Esophagus (tissue), 2 donors: ENCODE measurements at regions not wholly inside any gene's neighbourhood (a gene's known extent, or its start where the extent isn't known, plus 50 kb on each side); places are given as distances from the start of the nearest gene placed in this dataset.

Source experiments
- H3K27ac ChIP-seq, 2 donors: one replicate each; pipeline ENCODE4 v1.5.1; 2013; ENCODE audit warnings: low read depth in 2 of 2, mild to moderate bottlenecking in 2 of 2, inconsistent platforms in 1 of 2, low read length in 1 of 2, moderate library complexity in 1 of 2
- H3K27me3 ChIP-seq, 2 donors: one replicate each; pipeline ENCODE4 v1.6.1; 2013; ENCODE audit warnings: low read length in 2 of 2, control low read depth in 1 of 2, mild to moderate bottlenecking in 1 of 2; ENCODE audit not compliant: insufficient read depth in 2 of 2, control insufficient read depth in 1 of 2
- H3K36me3 ChIP-seq, 2 donors: one replicate each; pipeline ENCODE4 v1.6.1; 2013; ENCODE audit warnings: low read length in 1 of 2; ENCODE audit not compliant: control insufficient read depth in 2 of 2, insufficient read depth in 2 of 2
- H3K4me1 ChIP-seq, 2 donors: one replicate each; pipeline ENCODE4 v1.6.1; 2013; ENCODE audit warnings: low read length in 1 of 2; ENCODE audit not compliant: control insufficient read depth in 2 of 2, insufficient read depth in 2 of 2
- H3K4me3 ChIP-seq, 2 donors: one replicate each; pipeline ENCODE4 v1.5.1; 2013; ENCODE audit warnings: low read length in 2 of 2, mild to moderate bottlenecking in 2 of 2, low read depth in 1 of 2, moderate library complexity in 1 of 2
- H3K9me3 ChIP-seq, 2 donors: one replicate each; pipeline ENCODE4 v1.6.1; 2013; ENCODE audit warnings: mild to moderate bottlenecking in 2 of 2, low read depth in 1 of 2, low read length in 1 of 2, moderate library complexity in 1 of 2; ENCODE audit not compliant: control insufficient read depth in 2 of 2, insufficient read depth in 1 of 2
- WGBS, 2 donors: extraction: QIAGEN DNeasy Blood & Tissue Kit; methylation state at CpG; one replicate each; pipeline ENCODE4 v1.1.7; 2013; 5-methylcytosine and 5-hydroxymethylcytosine counted together
- donor health status: healthy with polysubstance abuse.
- donor health status: Bipolar disorder and iron deficiency.

- no peaks in the 10 kb centered on the region for H3K9me3 ChIP-seq
- no peaks in the 10 kb centered on the region for H3K27me3 ChIP-seq
Observed at GRCh38 chr4:97152149-97152548, 991.1 kb downstream of the STPG2 start.

DNA sequence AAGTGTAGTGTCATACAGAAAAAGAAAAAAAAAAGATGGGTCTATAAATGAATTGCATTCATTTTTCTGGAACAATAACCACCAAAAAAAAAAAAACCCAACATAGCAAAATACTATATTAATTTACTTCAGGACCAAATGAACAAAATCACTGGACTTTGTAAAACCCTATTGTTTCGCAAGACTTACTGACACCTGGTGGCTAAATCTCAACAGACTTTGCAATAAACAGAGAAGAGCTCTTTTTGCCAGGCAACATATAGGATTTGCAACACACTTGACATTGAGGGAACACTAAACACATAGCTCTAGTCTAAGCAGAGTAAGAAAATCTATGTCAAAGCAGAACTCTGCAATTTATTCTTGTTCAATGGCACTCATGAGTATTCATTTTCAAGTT lies 990.2 kb downstream of the STPG2 start:
- no peaks in the 10 kb centered on the region for H3K4me1 ChIP-seq
- no peaks in the 10 kb centered on the region for H3K9me3 ChIP-seq
- 86 to 87% methylated on average over 1 of the region's 1 CpG for WGBS, 2 donors
- no peak overlapping the region for H3K27ac ChIP-seq
- no peaks in the 10 kb centered on the region for H3K27me3 ChIP-seq
- no peak overlapping the region for H3K4me3 ChIP-seq
- H3K36me3 ChIP-seq = no peaks in the 10 kb centered on the region

More at GRCh38 chr4:97152149-97152548, 991.1 kb downstream of the STPG2 start:
- Histone ChIP-seq H3K27ac (no peak overlapping the region), H3K4me1 (no peaks in the 10 kb centered on the region), H3K4me3 (no peak overlapping the region), H3K36me3 (no peaks in the 10 kb centered on the region)

- H3K4me1 ChIP-seq = no peaks in the 10 kb centered on the region
- H3K36me3 ChIP-seq = no peaks in the 10 kb centered on the region
- no peak overlapping the region for H3K27ac ChIP-seq
- H3K9me3 ChIP-seq = peaks cover 0 to under 1% of the 10 kb centered on the region in 2 donors
- 49 to 57% methylated on average over 1 of the region's 1 CpG for WGBS, 2 donors
- no peaks in the 10 kb centered on the region for H3K27me3 ChIP-seq
- H3K4me3 ChIP-seq = no peak overlapping the region
Observed at GRCh38 chr4:97159625-97160024, 983.7 kb downstream of the STPG2 start.

DNA sequence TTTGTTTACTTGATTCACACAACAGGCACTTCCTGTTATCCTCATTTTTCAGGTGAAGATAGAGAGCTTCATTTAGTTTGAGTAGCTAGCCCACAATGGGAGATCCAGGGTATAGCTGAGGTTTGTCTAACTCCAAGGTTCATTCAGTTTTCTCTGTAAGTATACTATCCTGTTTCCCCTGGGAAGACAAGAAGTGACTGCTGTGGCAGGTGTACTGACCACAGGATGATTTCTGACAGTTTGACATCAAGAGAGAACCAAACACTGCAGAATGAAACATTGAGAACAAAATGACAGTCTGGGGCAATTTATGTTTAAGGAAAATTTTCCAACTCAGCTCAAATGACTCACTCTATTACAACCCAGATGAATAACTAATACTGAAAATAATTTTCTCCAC lies 958.0 kb downstream of the STPG2 start:
- H3K9me3 ChIP-seq = no peaks in the 10 kb centered on the region
- H3K36me3 ChIP-seq = no peaks in the 10 kb centered on the region
- H3K27ac ChIP-seq = no peak overlapping the region
- H3K4me3 ChIP-seq = no peak overlapping the region
- H3K27me3 ChIP-seq = no peaks in the 10 kb centered on the region
- no peaks in the 10 kb centered on the region for H3K4me1 ChIP-seq

GRCh38 chr4:97197106-97197505 lies 946.2 kb downstream of the STPG2 start:
- no peaks in the 10 kb centered on the region for H3K36me3 ChIP-seq
- H3K27me3 ChIP-seq = no peaks in the 10 kb centered on the region
- no peak overlapping the region for H3K27ac ChIP-seq
- H3K4me3 ChIP-seq = no peak overlapping the region
- H3K4me1 ChIP-seq = no peaks in the 10 kb centered on the region
- WGBS, 2 donors = 80% methylated on average over 2 of the region's 2 CpGs
- H3K9me3 ChIP-seq = no peaks in the 10 kb centered on the region

- H3K27me3 ChIP-seq = no peaks in the 10 kb centered on the region
- no peaks in the 10 kb centered on the region for H3K9me3 ChIP-seq
- no peaks in the 10 kb centered on the region for H3K36me3 ChIP-seq
- no peaks in the 10 kb centered on the region for H3K4me1 ChIP-seq
- WGBS, 2 donors = 55 to 68% methylated on average over 1 of the region's 1 CpG
- H3K4me3 ChIP-seq = no peak overlapping the region
- H3K27ac ChIP-seq = no peak overlapping the region
Observed at GRCh38 chr4:97208749-97209148, 934.5 kb downstream of the STPG2 start.

DNA sequence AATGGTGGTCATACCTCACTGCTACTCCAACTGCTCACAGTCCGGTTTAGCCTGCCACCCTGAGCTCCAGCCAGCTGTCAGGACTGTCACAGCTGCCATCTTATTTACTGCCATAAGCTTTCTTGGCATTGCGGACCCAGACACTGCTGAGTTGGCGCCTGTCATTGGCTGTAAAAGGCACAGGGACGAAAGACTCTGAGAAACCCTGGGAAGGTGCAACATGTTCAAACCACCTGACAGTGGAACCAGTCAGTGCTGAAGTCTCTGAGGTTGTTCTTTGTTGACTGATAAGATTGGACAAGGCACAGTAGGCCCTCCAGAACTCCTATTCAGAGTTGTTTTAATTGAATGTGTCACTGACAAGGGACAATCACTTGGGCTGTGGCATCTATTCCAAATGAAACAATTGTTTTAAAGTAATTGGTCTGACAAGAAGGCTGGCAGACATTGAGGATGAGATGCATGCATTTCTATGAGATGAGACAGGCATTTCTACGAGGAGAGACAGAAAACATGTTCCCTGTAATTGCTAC lies 927.8 kb downstream of the STPG2 start:
- no peaks in the 10 kb centered on the region for H3K36me3 ChIP-seq
- WGBS, 2 donors = 65 to 69% methylated on average over 5 of the region's 5 CpGs
- H3K4me3 ChIP-seq = no peak overlapping the region
- H3K4me1 ChIP-seq = no peaks in the 10 kb centered on the region
- H3K9me3 ChIP-seq = no peaks in the 10 kb centered on the region
- H3K27ac ChIP-seq = no peak overlapping the region
- H3K27me3 ChIP-seq = no peaks in the 10 kb centered on the region

DNA sequence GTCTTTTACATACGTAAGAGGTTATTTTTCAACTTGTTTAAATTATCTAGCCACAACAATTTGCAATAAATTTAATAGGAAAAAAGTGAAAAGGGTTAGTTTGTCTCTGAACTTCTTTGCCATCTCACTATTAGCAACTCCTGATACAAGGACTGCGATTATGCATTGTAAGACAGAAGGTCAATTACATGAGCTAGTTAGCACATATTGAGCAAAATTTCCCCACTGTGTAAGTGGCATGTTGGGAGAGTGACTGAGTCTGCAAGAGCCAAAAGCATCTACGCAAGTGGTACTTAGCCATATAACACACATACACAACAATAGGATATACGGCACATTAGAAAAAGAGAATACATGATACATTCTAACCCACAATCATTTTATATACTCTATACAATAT lies 927.2 kb downstream of the STPG2 start:
- WGBS, 2 donors = 74 to 75% methylated on average over 4 of the region's 4 CpGs
- Histone ChIP-seq H3K36me3 (no peaks in the 10 kb centered on the region), H3K4me3 (no peak overlapping the region), H3K4me1 (no peaks in the 10 kb centered on the region), H3K27ac (no peak overlapping the region), H3K27me3 (no peaks in the 10 kb centered on the region), H3K9me3 (no peaks in the 10 kb centered on the region)

GRCh38 chr4:97235521-97235920 lies 907.8 kb downstream of the STPG2 start:
- no peaks in the 10 kb centered on the region for H3K4me1 ChIP-seq
- no peak overlapping the region for H3K4me3 ChIP-seq
- 35 to 43% methylated on average over 3 of the region's 3 CpGs for WGBS, 2 donors
- peaks cover 0 to 2% of the 10 kb centered on the region in 2 donors for H3K9me3 ChIP-seq
- H3K36me3 ChIP-seq = no peaks in the 10 kb centered on the region
- no peak overlapping the region for H3K27ac ChIP-seq
- no peaks in the 10 kb centered on the region for H3K27me3 ChIP-seq

DNA sequence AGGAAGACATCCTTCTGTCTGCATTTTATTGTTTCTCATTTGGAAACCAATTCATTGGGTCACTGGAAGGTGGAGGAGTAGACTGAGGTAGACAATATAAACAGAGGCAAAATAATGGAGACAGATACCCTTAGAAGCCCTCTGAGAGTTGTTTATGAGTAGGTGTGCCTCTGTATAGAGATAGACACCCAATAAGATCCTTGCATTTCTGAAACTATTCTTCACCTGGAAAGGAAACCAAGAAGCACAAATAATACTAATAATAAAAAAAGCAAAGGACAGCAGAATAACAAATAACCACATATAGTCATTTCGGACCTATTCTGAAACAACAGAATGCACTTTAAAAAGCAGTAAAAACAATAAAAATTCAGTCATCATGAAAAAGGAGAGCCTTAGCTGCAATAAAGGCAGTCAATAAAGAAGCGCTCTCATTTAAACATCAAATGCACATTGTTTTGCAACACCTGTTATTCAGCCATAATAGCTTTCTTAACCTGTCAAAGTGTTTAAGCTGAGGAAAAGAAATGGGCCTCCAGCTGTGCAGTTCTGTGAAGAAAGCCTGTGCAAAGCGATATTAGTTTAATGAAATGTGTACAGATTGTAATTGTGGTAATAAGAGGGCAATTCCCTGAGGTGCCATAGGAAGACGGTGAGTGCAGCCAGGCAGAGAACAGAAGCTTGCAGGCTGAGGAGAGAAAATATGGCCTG lies 904.2 kb downstream of the STPG2 start:
- Histone ChIP-seq H3K4me3 (no peak overlapping the region), H3K4me1 (no peaks in the 10 kb centered on the region), H3K36me3 (no peaks in the 10 kb centered on the region), H3K9me3 (peaks cover 0 to 2% of the 10 kb centered on the region in 2 donors), H3K27me3 (no peaks in the 10 kb centered on the region), H3K27ac (no peak overlapping the region)
- 50 to 52% methylated on average over 4 of the region's 4 CpGs for WGBS, 2 donors
